ENCODE measurements at regions not wholly inside any gene's neighbourhood (a gene's known extent, or its start where the extent isn't known, plus 50 kb on each side); places are given as distances from the start of the nearest gene placed in this dataset.

DNA sequence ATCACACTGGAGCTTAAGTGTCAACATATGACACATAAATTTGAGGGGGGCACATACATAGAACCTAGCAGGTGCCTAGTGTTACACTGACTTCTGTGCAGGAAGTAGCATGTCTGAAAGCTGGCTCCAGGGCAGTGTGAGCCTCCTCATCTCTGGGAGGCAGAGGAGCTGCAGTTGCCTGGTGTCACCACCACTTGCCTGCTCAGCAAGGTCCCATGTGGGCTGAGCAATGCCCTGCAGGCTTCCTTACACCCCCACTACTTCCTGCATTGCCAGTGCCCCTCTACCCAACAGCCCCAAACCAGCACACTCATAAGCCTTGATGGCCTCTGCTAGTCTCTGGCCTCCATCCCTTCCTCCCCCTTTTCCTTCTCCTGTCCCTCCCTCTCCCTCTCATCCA, 165.8 kb downstream of the BUD13 start:
- peak; percentile 47; the same call in 1 of the 3 replicates for ATAC-seq
- Histone ChIP-seq H3K4me3 (replicated peaks in 1 of 3; ENCODE audit: insufficient read depth in 1 of 3, low read depth in 2 of 3, low read length in 3 of 3) (no peak overlapping the region), H3K4me1 (ENCODE audit: insufficient read depth, low read length) (no peaks in the 10 kb centered on the region), H3K27me3 (ENCODE audit: control insufficient read depth in 1 of 2, insufficient read depth in 2 of 2, low read length in 2 of 2) (no peaks in the 10 kb centered on the region), H3K9me3 (ENCODE audit: low read length) (no peaks in the 10 kb centered on the region), H3K27ac (ENCODE audit: extremely low read length, insufficient read depth, low read length) (no peak overlapping the region), H3K9ac (ENCODE audit: insufficient read depth, low read depth, low read length) (no peak overlapping the region), H3K4me2 (ENCODE audit: low read depth, low read length) (no peak overlapping the region), H4K20me1 (ENCODE audit: insufficient read depth, low read length) (no peaks in the 10 kb centered on the region), H3K79me2 (ENCODE audit: insufficient read depth, low read length) (no peaks in the 10 kb centered on the region), H3K36me3 (replicated peaks in 1 of 2; ENCODE audit: control insufficient read depth in 1 of 2, insufficient read depth in 2 of 2, low read length in 2 of 2) (no peaks in the 10 kb centered on the region), H2AFZ (ENCODE audit: low read length) (no peak overlapping the region)
- in situ Hi-C loops (cut with HindIII; ENCODE audit: extremely low pct_ligation_motif_present, low pct_unique_long_range_greater_than_20kb), result no loop called here
- no TSS peak for BruUV-seq (replicated peaks)
- CTCF ChIA-PET (ENCODE audit: low intra/inter-chr PET ratio, low total read pairs), result no interaction called here
- TF ChIP-seq, protein P1, sequence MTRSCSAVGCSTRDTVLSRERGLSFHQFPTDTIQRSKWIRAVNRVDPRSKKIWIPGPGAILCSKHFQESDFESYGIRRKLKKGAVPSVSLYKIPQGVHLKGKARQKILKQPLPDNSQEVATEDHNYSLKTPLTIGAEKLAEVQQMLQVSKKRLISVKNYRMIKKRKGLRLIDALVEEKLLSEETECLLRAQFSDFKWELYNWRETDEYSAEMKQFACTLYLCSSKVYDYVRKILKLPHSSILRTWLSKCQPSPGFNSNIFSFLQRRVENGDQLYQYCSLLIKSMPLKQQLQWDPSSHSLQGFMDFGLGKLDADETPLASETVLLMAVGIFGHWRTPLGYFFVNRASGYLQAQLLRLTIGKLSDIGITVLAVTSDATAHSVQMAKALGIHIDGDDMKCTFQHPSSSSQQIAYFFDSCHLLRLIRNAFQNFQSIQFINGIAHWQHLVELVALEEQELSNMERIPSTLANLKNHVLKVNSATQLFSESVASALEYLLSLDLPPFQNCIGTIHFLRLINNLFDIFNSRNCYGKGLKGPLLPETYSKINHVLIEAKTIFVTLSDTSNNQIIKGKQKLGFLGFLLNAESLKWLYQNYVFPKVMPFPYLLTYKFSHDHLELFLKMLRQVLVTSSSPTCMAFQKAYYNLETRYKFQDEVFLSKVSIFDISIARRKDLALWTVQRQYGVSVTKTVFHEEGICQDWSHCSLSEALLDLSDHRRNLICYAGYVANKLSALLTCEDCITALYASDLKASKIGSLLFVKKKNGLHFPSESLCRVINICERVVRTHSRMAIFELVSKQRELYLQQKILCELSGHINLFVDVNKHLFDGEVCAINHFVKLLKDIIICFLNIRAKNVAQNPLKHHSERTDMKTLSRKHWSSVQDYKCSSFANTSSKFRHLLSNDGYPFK (CRISPR knock-in tag; IDR thresholded peaks at IDR 0.05; ENCODE audit: borderline replicate concordance), result no peak
- no peak for DNase-seq (ENCODE audit: low spot score)
- POLR2A ChIA-PET, result no interaction called here
- intact Hi-C loops (cut with micrococcal nuclease; ENCODE audit: unreplicated experiment), result no loop called here
- FAIRE-seq, result no peak

DNA sequence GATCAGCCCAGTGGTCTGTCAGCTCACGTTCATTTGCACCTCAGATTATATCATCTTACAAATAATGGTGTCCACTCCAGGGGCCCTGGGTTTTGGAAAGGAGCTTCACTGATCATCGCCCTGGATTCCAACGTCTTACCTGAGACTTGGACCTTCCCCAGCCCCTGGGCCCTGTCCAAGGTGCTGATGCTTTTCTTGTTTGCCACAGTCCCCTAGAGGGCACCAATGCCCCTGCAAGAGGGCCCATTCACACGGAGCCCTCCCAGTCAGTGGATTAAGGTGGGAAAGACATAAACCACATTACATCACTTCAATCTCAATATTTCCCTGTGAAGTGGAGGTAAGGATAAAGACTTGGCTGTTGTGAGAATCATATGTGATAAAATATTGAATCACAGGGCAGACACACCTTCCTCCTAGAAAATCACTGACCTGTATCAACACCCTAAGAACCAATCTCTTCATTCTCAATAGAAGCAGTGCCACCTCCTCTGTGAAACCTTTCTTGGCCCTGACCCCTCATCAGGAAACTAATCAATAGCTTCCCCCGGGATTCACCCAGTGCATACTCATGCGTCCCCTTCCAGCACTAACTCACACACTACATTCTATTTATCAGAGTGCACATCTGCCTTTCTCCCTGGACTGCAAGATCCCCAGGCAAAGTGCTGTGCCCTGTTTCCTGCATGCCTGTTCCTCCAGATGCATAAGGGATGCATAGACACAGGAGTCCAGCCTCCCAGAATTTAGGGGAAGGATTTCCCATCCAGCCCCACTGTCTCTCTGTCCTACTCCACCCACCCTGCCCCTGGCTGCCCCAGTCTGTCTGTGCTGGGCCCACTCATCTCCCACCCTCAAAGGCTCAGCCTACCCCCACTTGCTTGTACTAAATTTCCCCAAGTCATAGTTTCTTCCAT, 167.0 kb downstream of the BUD13 start:
- in situ Hi-C loops (cut with HindIII; ENCODE audit: extremely low pct_ligation_motif_present, low pct_unique_long_range_greater_than_20kb), result no loop called here
- H3K79me2 ChIP-seq (ENCODE audit: insufficient read depth, low read length), result no peaks in the 10 kb centered on the region
- no peak overlapping the region for H3K4me3 ChIP-seq (replicated peaks in 1 of 3; ENCODE audit: insufficient read depth in 1 of 3, low read depth in 2 of 3, low read length in 3 of 3)
- ATAC-seq, result peak; percentile 94
- FAIRE-seq, result peak; percentile 60
- no peaks in the 10 kb centered on the region for H3K27me3 ChIP-seq (ENCODE audit: control insufficient read depth in 1 of 2, insufficient read depth in 2 of 2, low read length in 2 of 2)
- no peaks in the 10 kb centered on the region for H3K9me3 ChIP-seq (ENCODE audit: low read length)
- no peaks in the 10 kb centered on the region for H3K36me3 ChIP-seq (replicated peaks in 1 of 2; ENCODE audit: control insufficient read depth in 1 of 2, insufficient read depth in 2 of 2, low read length in 2 of 2)
- no peak overlapping the region for H2AFZ ChIP-seq (ENCODE audit: low read length)
- ChIA-PET CTCF (ENCODE audit: low intra/inter-chr PET ratio, low total read pairs) (no interaction called here), POLR2A (no interaction called here)
- intact Hi-C loops (cut with micrococcal nuclease; ENCODE audit: unreplicated experiment), result no loop called here
- H3K4me2 ChIP-seq (ENCODE audit: low read depth, low read length), result no peak overlapping the region
- H4K20me1 ChIP-seq (ENCODE audit: insufficient read depth, low read length), result no peaks in the 10 kb centered on the region
- H3K4me1 ChIP-seq (ENCODE audit: insufficient read depth, low read length), result no peaks in the 10 kb centered on the region
- no TSS peak for BruUV-seq (replicated peaks)
- H3K27ac ChIP-seq (ENCODE audit: extremely low read length, insufficient read depth, low read length), result no peak overlapping the region
- WGBS (ENCODE audit: low lambda C conversion rate), result 47% methylated on average over 6 of the region's 6 CpGs
- peak; percentile 58 for DNase-seq (ENCODE audit: low spot score)
- no peak overlapping the region for H3K9ac ChIP-seq (ENCODE audit: insufficient read depth, low read depth, low read length)
- TF ChIP-seq FOXO1 (CRISPR knock-in tag; IDR thresholded peaks at IDR 0.05) (peak; percentile 49; the same call in 1 of the 2 replicates), ZNF547 (CRISPR knock-in tag; IDR thresholded peaks at IDR 0.05) (0 out of 2 replicates have a peak, but pooled peaks have one; percentile 37), ARNTL (CRISPR knock-in tag; IDR thresholded peaks at IDR 0.05) (no peak), NR2F6 (IDR thresholded peaks at IDR 0.05) (no peak), NR2F6 (CRISPR knock-in tag; IDR thresholded peaks at IDR 0.05) (no peak), ZBTB3 (CRISPR knock-in tag; IDR thresholded peaks at IDR 0.05; ENCODE audit: borderline replicate concordance, low read depth) (no peak), TAF15 (IDR thresholded peaks at IDR 0.05; ENCODE audit: low read depth, low read length, poor library complexity, severe bottlenecking) (no peak), ZNF569 (CRISPR knock-in tag; IDR thresholded peaks at IDR 0.05; ENCODE audit: borderline replicate concordance) (no peak), ZNF337 (CRISPR knock-in tag; IDR thresholded peaks at IDR 0.05; ENCODE audit: borderline replicate concordance, low read depth) (peak; percentile 40; the same call in 1 of the 2 replicates), ZNF431 (CRISPR knock-in tag; IDR thresholded peaks at IDR 0.05; ENCODE audit: borderline replicate concordance, low read depth) (no peak)
- TF ChIP-seq, protein P2, sequence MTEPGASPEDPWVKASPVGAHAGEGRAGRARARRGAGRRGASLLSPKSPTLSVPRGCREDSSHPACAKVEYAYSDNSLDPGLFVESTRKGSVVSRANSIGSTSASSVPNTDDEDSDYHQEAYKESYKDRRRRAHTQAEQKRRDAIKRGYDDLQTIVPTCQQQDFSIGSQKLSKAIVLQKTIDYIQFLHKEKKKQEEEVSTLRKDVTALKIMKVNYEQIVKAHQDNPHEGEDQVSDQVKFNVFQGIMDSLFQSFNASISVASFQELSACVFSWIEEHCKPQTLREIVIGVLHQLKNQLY (CRISPR knock-in tag; IDR thresholded peaks at IDR 0.05), result peak; percentile 50; the same call in 1 of the 2 replicates

Data from HepG2 (cell line).